WERI-Rb-1 (cell line): ENCODE measurements at regions not wholly inside any gene's neighbourhood (a gene's known extent, or its start where the extent isn't known, plus 50 kb on each side); places are given as distances from the start of the nearest gene placed in this dataset.

Experiments
- DNase-seq: peaks from one replicate; pipeline ENCODE4 v3.0.0-alpha.2; 2020
- H3K27ac ChIP-seq: fragments of 250-450 bp; sonication (Bioruptor Pico); 2 replicates; pipeline ENCODE4 v1.5.1; 2020; ENCODE audit warnings: mild to moderate bottlenecking, moderate library complexity
- H3K27me3 ChIP-seq: fragments of 250-450 bp; sonication (Bioruptor Pico); 2 replicates; pipeline ENCODE4 v1.5.1; 2021; ENCODE audit warnings: mild to moderate bottlenecking, low read depth, moderate library complexity; ENCODE audit not compliant: insufficient read depth, severe bottlenecking
- H3K36me3 ChIP-seq: fragments of 250-450 bp; sonication (Bioruptor Pico); 2 replicates; pipeline ENCODE4 v1.5.1; 2020; ENCODE audit warnings: mild to moderate bottlenecking, moderate library complexity
- H3K4me3 ChIP-seq: 2 replicates; pipeline ENCODE4 v1.5.1; 2011; ENCODE audit warnings: low read depth, mild to moderate bottlenecking, control low read depth, low read length
- H3K9me3 ChIP-seq: fragments of 250-450 bp; sonication (Bioruptor Pico); 2 replicates; pipeline ENCODE4 v1.5.1; 2021; ENCODE audit warnings: mild to moderate bottlenecking, moderate library complexity; ENCODE audit not compliant: severe bottlenecking
- CTCF ChIP-seq: IDR thresholded peaks from 2 replicates; pipeline ENCODE4 v1.5.1; 2011; ENCODE audit warnings: low read depth, mild to moderate bottlenecking, control low read depth, inconsistent platforms, low read length

GRCh38 chr10:7100032-7100702 is 310.7 kb downstream of the SFMBT2 start:
- no peak for TF ChIP-seq CTCF
- H3K4me3 ChIP-seq = no peak overlapping the region
- no peaks in the 10 kb centered on the region for H3K36me3 ChIP-seq
- no peak overlapping the region for H3K27ac ChIP-seq
- H3K9me3 ChIP-seq = no peaks in the 10 kb centered on the region
- H3K27me3 ChIP-seq = no peaks in the 10 kb centered on the region
- no peak for DNase-seq

- no peak for TF ChIP-seq CTCF
- no peak for DNase-seq
These were observed 312.6 kb downstream of the SFMBT2 start for GRCh38 chr10:7098160-7098762.

GRCh38 chr10:7094781-7095180 is 316.1 kb downstream of the SFMBT2 start:
- Histone ChIP-seq H3K9me3 (no peaks in the 10 kb centered on the region), H3K4me3 (no peak overlapping the region), H3K27me3 (no peaks in the 10 kb centered on the region), H3K36me3 (no peaks in the 10 kb centered on the region), H3K27ac (no peak overlapping the region)
- no peak for DNase-seq
- no peak for TF ChIP-seq CTCF

More at GRCh38 chr10:7098160-7098762, 312.6 kb downstream of the SFMBT2 start:
- no peaks in the 10 kb centered on the region for H3K27me3 ChIP-seq
- H3K36me3 ChIP-seq = no peaks in the 10 kb centered on the region
- H3K9me3 ChIP-seq = no peaks in the 10 kb centered on the region
- H3K27ac ChIP-seq = no peak overlapping the region
- no peak overlapping the region for H3K4me3 ChIP-seq

- no peaks in the 10 kb centered on the region for H3K36me3 ChIP-seq
- no peak overlapping the region for H3K4me3 ChIP-seq
- no peak for TF ChIP-seq CTCF
- DNase-seq = no peak
- H3K9me3 ChIP-seq = no peaks in the 10 kb centered on the region
- no peak overlapping the region for H3K27ac ChIP-seq
- H3K27me3 ChIP-seq = no peaks in the 10 kb centered on the region
These were observed 317.5 kb downstream of the SFMBT2 start for GRCh38 chr10:7093368-7093767.

GRCh38 chr10:7092603-7093002 is 318.2 kb downstream of the SFMBT2 start:
- no peak overlapping the region for H3K4me3 ChIP-seq
- no peak overlapping the region for H3K27ac ChIP-seq
- H3K36me3 ChIP-seq = no peaks in the 10 kb centered on the region
- no peak for TF ChIP-seq CTCF
- no peak for DNase-seq
- H3K27me3 ChIP-seq = no peaks in the 10 kb centered on the region
- H3K9me3 ChIP-seq = no peaks in the 10 kb centered on the region
